ENCODE measurements at regions not wholly inside any gene's neighbourhood (a gene's known extent, or its start where the extent isn't known, plus 50 kb on each side); places are given as distances from the start of the nearest gene placed in this dataset.

DNA sequence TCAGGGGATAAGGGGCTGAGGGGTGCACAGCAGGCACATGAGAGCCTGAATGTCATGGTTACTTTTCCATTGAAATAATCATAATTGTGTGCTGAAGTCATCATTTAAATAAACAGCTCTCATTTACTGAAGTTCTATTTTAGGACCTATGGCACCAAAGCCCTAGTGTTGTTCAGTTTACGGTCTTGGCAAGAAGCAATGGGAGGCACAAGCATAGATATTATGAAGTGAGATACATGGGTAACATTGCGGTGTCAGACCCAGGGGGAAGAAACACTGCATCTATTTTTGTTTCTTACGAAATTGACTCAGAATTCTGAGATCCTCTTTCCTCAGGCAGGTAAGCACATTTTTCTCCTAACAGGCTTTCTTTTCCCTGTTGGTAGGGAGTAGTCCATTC is 437.8 kb upstream of the PROX1 start:
- H3K27ac ChIP-seq (ENCODE audit: low read depth in 2 of 2, low read length in 1 of 2) = no peak overlapping the region
- H3K4me1 ChIP-seq (ENCODE audit: control insufficient read depth in 1 of 2, insufficient read depth in 2 of 2, low read depth in 1 of 2, low read length in 1 of 2) = no peaks in the 10 kb centered on the region
- ChIA-PET POLR2A (no interaction called here), CTCF (no interaction called here)
- TF ChIP-seq ELF1 (IDR thresholded peaks at IDR 0.05) (no peak), JUND (IDR thresholded peaks at IDR 0.05) (no peak), YY1 (IDR thresholded peaks at IDR 0.05; ENCODE audit: low read depth) (no peak), RFX5 (IDR thresholded peaks at IDR 0.05; ENCODE audit: low read length) (no peak), SIN3A (IDR thresholded peaks at IDR 0.05; ENCODE audit: borderline replicate concordance, low read depth, low read length) (no peak), MXI1 (IDR thresholded peaks at IDR 0.05; ENCODE audit: low read depth, low read length) (no peak), TCF12 (IDR thresholded peaks at IDR 0.05) (no peak), EZH2phosphoT487 (IDR thresholded peaks at IDR 0.05; ENCODE audit: borderline replicate concordance, low read depth) (no peak)
- TF ChIP-seq, protein P1, sequence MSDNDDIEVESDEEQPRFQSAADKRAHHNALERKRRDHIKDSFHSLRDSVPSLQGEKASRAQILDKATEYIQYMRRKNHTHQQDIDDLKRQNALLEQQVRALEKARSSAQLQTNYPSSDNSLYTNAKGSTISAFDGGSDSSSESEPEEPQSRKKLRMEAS (IDR thresholded peaks at IDR 0.05; ENCODE audit: low read depth) = no peak
- TF ChIP-seq, protein P2, sequence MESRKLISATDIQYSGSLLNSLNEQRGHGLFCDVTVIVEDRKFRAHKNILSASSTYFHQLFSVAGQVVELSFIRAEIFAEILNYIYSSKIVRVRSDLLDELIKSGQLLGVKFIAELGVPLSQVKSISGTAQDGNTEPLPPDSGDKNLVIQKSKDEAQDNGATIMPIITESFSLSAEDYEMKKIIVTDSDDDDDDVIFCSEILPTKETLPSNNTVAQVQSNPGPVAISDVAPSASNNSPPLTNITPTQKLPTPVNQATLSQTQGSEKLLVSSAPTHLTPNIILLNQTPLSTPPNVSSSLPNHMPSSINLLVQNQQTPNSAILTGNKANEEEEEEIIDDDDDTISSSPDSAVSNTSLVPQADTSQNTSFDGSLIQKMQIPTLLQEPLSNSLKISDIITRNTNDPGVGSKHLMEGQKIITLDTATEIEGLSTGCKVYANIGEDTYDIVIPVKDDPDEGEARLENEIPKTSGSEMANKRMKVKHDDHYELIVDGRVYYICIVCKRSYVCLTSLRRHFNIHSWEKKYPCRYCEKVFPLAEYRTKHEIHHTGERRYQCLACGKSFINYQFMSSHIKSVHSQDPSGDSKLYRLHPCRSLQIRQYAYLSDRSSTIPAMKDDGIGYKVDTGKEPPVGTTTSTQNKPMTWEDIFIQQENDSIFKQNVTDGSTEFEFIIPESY (IDR thresholded peaks at IDR 0.05; ENCODE audit: borderline replicate concordance, low read depth) = no peak
- H3K4me3 ChIP-seq (ENCODE audit: low read depth in 2 of 2, low read length in 1 of 2) = no peak overlapping the region
- H3K36me3 ChIP-seq (replicated peaks in 1 of 2; ENCODE audit: control insufficient read depth in 1 of 2, insufficient read depth in 2 of 2, low read length in 1 of 2) = no peaks in the 10 kb centered on the region
- no peaks in the 10 kb centered on the region for H3K9me3 ChIP-seq
- WGBS (ENCODE audit: low lambda C conversion rate) = 39% methylated on average over 3 of the region's 3 CpGs
- H3K9ac ChIP-seq = no peak overlapping the region
- DNase-seq = no peak
- no peaks in the 10 kb centered on the region for H3F3A ChIP-seq (replicated peaks; ENCODE audit: insufficient read depth)
- no peaks in the 10 kb centered on the region for H3K9me2 ChIP-seq
- H3K4me2 ChIP-seq = no peak overlapping the region
- H3K79me2 ChIP-seq (ENCODE audit: insufficient read depth) = no peaks in the 10 kb centered on the region
- no peaks in the 10 kb centered on the region for H4K20me1 ChIP-seq (ENCODE audit: insufficient read depth)
- H3K27me3 ChIP-seq (ENCODE audit: insufficient read depth) = no peaks in the 10 kb centered on the region
- H2AFZ ChIP-seq (ENCODE audit: low read depth) = no peak overlapping the region

DNA sequence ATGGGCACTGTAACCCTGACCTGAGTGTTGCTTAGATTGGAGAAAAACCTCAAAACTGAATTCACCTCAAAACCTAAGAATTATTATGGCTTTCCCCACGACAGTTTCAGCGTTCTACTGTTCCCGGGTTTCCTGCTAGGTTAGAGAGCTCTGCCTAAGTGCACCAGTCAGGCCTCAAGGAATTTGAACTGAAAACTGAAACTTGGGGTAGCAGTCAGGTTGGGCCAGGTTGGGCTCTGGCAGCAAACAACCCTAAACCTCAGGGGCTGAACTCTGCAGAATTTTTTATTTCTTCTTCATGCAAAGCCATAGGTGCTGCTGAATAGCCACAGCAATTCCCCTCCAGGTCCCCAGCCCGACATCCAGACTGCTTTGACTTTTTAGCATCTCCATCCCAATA is 437.0 kb upstream of the PROX1 start:
- TF ChIP-seq MXI1 (IDR thresholded peaks at IDR 0.05; ENCODE audit: low read depth, low read length) = no peak
- TF ChIP-seq ELF1 (IDR thresholded peaks at IDR 0.05) = no peak
- no peak for TF ChIP-seq RFX5 (IDR thresholded peaks at IDR 0.05; ENCODE audit: low read length)
- TF ChIP-seq FOXM1 (IDR thresholded peaks at IDR 0.05; ENCODE audit: low read depth) = no peak
- no peak for TF ChIP-seq GATA2 (CRISPR knock-in tag; IDR thresholded peaks at IDR 0.05)
- TF ChIP-seq TCF12 (IDR thresholded peaks at IDR 0.05) = no peak
- no peak for TF ChIP-seq EP300 (IDR thresholded peaks at IDR 0.05; ENCODE audit: borderline replicate concordance in 1 of 2, low read depth in 1 of 2, low read length in 1 of 2)
- TF ChIP-seq NRF1 (IDR thresholded peaks at IDR 0.05; ENCODE audit: low read depth, low read length) = no peak
- no peak for TF ChIP-seq RAD21 (IDR thresholded peaks at IDR 0.05; ENCODE audit: low read length)
- no peak for TF ChIP-seq RXRA (IDR thresholded peaks at IDR 0.05; ENCODE audit: borderline replicate concordance, low read depth)
- TF ChIP-seq, protein P1 (IDR thresholded peaks at IDR 0.05; ENCODE audit: low read depth) = no peak
- TF ChIP-seq, protein P3, sequence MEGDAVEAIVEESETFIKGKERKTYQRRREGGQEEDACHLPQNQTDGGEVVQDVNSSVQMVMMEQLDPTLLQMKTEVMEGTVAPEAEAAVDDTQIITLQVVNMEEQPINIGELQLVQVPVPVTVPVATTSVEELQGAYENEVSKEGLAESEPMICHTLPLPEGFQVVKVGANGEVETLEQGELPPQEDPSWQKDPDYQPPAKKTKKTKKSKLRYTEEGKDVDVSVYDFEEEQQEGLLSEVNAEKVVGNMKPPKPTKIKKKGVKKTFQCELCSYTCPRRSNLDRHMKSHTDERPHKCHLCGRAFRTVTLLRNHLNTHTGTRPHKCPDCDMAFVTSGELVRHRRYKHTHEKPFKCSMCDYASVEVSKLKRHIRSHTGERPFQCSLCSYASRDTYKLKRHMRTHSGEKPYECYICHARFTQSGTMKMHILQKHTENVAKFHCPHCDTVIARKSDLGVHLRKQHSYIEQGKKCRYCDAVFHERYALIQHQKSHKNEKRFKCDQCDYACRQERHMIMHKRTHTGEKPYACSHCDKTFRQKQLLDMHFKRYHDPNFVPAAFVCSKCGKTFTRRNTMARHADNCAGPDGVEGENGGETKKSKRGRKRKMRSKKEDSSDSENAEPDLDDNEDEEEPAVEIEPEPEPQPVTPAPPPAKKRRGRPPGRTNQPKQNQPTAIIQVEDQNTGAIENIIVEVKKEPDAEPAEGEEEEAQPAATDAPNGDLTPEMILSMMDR (IDR thresholded peaks at IDR 0.05) = no peak
- TF ChIP-seq, protein P4, sequence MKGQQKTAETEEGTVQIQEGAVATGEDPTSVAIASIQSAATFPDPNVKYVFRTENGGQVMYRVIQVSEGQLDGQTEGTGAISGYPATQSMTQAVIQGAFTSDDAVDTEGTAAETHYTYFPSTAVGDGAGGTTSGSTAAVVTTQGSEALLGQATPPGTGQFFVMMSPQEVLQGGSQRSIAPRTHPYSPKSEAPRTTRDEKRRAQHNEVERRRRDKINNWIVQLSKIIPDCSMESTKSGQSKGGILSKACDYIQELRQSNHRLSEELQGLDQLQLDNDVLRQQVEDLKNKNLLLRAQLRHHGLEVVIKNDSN (IDR thresholded peaks at IDR 0.05; ENCODE audit: borderline replicate concordance, low read depth) = no peak
- TF ChIP-seq TAF1 (IDR thresholded peaks at IDR 0.05; ENCODE audit: borderline replicate concordance, low read depth, low read length) = no peak
- no peak for TF ChIP-seq FOSL2 (IDR thresholded peaks at IDR 0.05; ENCODE audit: borderline replicate concordance, low read depth)
- TF ChIP-seq TEAD4 (IDR thresholded peaks at IDR 0.05; ENCODE audit: borderline replicate concordance, insufficient read depth) = no peak
- Histone ChIP-seq H3K4me1 (ENCODE audit: control insufficient read depth in 1 of 2, insufficient read depth in 2 of 2, low read depth in 1 of 2, low read length in 1 of 2) (no peaks in the 10 kb centered on the region), H2AFZ (ENCODE audit: low read depth) (no peak overlapping the region), H3K27me3 (ENCODE audit: insufficient read depth) (no peaks in the 10 kb centered on the region), H3K4me2 (no peak overlapping the region), H3K27ac (ENCODE audit: low read depth in 2 of 2, low read length in 1 of 2) (no peak overlapping the region), H3F3A (replicated peaks; ENCODE audit: insufficient read depth) (no peaks in the 10 kb centered on the region), H3K9ac (no peak overlapping the region), H3K4me3 (ENCODE audit: low read depth in 2 of 2, low read length in 1 of 2) (no peak overlapping the region), H3K9me2 (no peaks in the 10 kb centered on the region), H3K9me3 (no peaks in the 10 kb centered on the region), H3K36me3 (replicated peaks in 1 of 2; ENCODE audit: control insufficient read depth in 1 of 2, insufficient read depth in 2 of 2, low read length in 1 of 2) (no peaks in the 10 kb centered on the region), H4K20me1 (ENCODE audit: insufficient read depth) (no peaks in the 10 kb centered on the region), H3K79me2 (ENCODE audit: insufficient read depth) (no peaks in the 10 kb centered on the region)
- WGBS (ENCODE audit: low lambda C conversion rate) = 11% methylated on average over 4 of the region's 4 CpGs
- no peak for DNase-seq
- CTCF ChIA-PET = no interaction called here
- POLR2A ChIA-PET = no interaction called here

Data from SK-N-SH (cell line).